HS-27A (cell line): ENCODE measurements at regions not wholly inside any gene's neighbourhood (a gene's known extent, or its start where the extent isn't known, plus 50 kb on each side); places are given as distances from the start of the nearest gene placed in this dataset.
"Not testable (repeated sequence)": the region's sequence is repeated elsewhere in the genome, so short reads cannot be mapped to it uniquely, and the experiment has no call there.

Experiments used
- DNase-seq: peaks from one replicate; pipeline ENCODE4 v3.0.0-alpha.2; 2012; ENCODE audit warnings: low read depth, missing footprints

GRCh38 chrX:129161108-129161507 is 362.2 kb downstream of the SMARCA1 start:
- no peak for DNase-seq

GRCh38 chrX:129158505-129158904 is 364.8 kb downstream of the SMARCA1 start:
- no peak for DNase-seq

- DNase-seq: no peak
These were observed 377.4 kb downstream of the SMARCA1 start for GRCh38 chrX:129145840-129146272.

GRCh38 chrX:129145385-129145784 is 377.9 kb downstream of the SMARCA1 start:
- no peak for DNase-seq

GRCh38 chrX:129144172-129145038 is 378.9 kb downstream of the SMARCA1 start:
- no peak for DNase-seq

- DNase-seq: no peak
These were observed 383.3 kb downstream of the SMARCA1 start for GRCh38 chrX:129139837-129140598.

- DNase-seq: no peak
These were observed 398.0 kb downstream of the SMARCA1 start for GRCh38 chrX:129125122-129125914.

- no peak for DNase-seq
These were observed 399.5 kb downstream of the SMARCA1 start for GRCh38 chrX:129123795-129124194.

- no peak for DNase-seq
These were observed 406.4 kb downstream of the SMARCA1 start for GRCh38 chrX:129116676-129117470.

- DNase-seq: no peak
These were observed 407.4 kb downstream of the SMARCA1 start for GRCh38 chrX:129115935-129116334.

GRCh38 chrX:129115104-129115503 is 408.2 kb downstream of the SMARCA1 start:
- no peak for DNase-seq

- no peak for DNase-seq
These were observed 412.1 kb downstream of the SMARCA1 start for GRCh38 chrX:129111081-129111798.

- no peak for DNase-seq
These were observed 414.4 kb downstream of the SMARCA1 start for GRCh38 chrX:129108936-129109335.

- no peak for DNase-seq
These were observed 424.1 kb downstream of the SMARCA1 start for GRCh38 chrX:129099207-129099606.

- no peak for DNase-seq
These were observed 425.6 kb downstream of the SMARCA1 start for GRCh38 chrX:129097668-129098067.

GRCh38 chrX:129093706-129094105 is 429.6 kb downstream of the SMARCA1 start:
- no peak for DNase-seq

GRCh38 chrX:129092757-129093156 is 430.5 kb downstream of the SMARCA1 start:
- DNase-seq: no peak

- DNase-seq: no peak
These were observed 431.0 kb downstream of the SMARCA1 start for GRCh38 chrX:129092242-129092641.

GRCh38 chrX:129091097-129091496 is 432.2 kb downstream of the SMARCA1 start:
- no peak for DNase-seq

GRCh38 chrX:129086802-129087201 is 436.5 kb downstream of the SMARCA1 start:
- DNase-seq: no peak

- not testable (repeated sequence) for DNase-seq
These were observed 439.0 kb downstream of the SMARCA1 start for GRCh38 chrX:129084291-129084690.
